Mesenteric fat pad (tissue), 1 donor: ENCODE measurements at regions not wholly inside any gene's neighbourhood (a gene's known extent, or its start where the extent isn't known, plus 50 kb on each side); places are given as distances from the start of the nearest gene placed in this dataset.
"Not testable (repeated sequence)": the region's sequence is repeated elsewhere in the genome, so short reads cannot be mapped to it uniquely, and the experiment has no call there.

Source experiments
- DNase-seq: peaks from one replicate; pipeline ENCODE4 v3.0.0-alpha.2; 2020; ENCODE audit warnings: low spot score
- donor health status: DM: yes; HTN: yes; CAD: no.

DNA sequence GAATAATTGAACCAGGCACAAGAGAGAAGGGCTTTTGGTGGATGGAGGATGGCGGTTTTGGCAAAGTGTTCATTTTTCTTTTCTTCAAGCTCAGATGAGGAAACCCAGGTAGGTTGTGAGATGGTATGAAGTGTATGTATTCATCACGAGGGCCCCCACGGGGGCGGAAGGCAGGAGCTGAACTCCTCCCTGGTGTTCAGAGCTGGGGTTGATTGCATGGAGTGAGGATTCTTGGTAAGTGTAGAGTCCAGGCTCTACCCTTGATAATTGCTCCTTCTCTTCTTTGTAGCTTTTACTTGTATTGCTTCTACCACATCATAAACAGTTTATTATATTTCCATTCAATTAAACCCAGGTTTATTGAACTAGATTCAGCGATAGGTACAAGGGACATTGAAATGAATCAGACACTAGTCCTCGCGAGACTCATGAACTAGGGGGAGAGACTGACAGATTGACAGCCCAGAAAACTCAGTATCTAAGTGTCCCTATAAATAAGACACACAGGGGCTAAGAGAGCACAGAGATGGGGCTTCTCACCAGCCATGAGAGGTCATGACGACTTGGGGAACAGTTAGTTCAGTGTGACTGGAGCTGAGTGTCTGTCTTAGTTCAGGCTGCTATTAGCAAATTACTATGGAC lies 116.7 kb upstream of the KLF4 start:
- DNase-seq: no peak

DNA sequence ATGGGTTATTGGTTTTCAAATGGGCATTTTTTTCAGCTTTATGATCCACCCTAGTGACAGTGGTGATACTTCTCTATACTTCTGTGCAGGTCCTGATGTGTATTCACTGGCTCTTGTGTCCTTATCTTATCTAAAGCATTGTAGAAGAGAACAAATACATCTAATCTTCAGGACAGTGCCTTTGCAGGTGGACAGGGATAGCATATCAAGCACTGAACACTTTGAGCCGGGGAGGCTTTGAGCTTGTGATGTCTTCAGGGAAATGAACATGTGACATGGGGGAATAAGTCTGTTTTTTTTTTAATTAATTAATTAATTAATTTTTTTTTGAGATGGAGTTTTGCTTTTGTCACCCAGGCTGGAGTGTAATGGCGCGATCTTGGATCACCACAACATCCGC lies 115.5 kb upstream of the KLF4 start:
- DNase-seq: no peak

DNA sequence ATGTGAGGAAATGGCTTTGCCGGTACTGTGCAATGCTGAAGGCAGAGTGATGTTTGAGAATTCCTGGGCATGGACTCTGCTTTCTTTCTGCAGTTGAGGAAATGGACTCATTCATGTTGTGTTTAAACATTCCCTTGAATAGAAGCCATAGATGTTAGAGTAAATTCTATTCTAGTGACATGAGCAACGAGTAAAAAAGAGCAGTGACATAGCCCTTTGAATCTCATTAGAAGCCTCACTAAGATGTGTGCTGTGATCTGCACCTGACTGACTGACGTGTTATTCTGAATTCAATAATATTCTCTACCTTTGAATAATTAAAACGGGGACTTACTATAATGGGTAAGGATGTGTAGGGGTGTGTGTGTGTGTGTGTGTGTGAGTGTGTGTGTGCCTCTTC lies 113.7 kb upstream of the KLF4 start:
- no peak for DNase-seq

DNA sequence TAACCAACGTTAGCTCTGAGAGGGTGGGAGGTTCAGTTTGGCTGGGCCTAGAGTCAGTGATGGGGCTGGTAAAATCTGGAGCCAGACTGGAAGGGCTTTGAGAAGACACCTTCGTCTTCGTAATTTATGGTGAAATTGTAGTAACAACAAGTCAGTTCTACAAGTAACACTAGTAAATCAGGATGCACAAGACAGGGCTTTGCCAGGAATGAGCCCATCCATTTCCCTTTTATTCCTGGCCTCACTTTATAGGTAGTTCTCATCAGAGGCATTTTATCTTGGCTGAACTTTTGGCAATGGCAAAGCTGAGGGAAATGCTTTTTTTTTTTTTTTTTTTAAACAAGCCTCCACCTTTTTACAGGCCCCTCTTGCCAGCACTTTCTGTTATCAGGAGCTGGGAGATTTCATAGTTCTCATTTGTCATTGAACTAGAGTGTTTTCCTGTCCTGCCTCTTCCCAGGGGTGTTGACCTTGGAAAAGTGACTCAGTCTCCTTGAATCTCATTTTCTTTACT lies 110.5 kb upstream of the KLF4 start:
- DNase-seq: no peak

DNA sequence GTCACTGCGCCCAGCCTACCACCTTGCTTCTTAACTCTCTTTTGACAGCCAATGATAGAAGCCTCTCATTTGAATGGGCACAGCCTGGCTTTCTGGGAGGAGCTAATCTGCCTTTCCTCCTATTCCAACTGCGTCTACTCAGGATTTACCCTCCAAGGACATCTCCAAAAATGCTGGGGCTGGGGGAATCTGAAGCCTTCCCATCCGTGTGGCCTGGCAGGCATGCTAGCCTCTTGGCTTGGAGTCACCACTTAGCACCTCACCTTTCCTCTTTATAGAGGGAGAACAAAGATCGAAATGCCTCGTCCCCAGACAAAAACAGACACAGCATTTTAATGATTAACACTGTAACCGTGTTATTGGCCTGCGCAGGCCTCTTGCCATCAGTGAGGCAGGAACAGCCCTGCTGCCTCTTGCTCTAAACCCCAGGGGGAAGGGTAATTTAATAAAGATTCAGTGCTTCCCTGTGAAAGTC lies 108.2 kb upstream of the KLF4 start:
- DNase-seq: no peak

DNA sequence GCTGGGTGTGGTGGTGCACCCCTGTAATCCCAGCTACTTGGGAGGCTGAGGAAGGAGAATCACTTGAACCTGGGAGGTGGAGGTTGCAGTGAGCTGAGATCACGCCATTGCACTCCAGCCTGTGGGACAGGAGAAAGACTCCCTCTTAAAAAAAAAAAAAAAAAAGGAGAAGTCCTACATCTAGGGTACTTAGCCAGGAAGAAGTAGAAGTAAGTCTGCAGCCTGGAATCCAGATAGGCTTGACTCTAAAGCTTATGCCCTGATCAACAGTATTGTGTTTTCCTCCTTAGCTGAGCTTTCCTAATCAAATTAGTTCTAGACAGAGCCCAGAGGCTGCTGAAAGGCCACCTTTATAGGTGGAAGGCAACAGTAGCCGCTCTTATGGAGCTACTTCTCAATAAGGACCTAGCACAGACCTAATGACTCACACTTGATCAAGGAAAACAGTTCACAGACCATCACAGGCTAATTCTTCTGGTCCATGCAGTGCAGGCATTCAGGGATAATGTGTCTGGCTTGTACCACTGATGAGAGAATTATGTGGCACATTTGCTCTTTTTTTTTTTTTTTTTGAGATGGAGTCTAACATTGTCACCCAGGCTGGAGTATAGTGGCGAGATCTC lies 105.5 kb upstream of the KLF4 start:
- no peak for DNase-seq

DNA sequence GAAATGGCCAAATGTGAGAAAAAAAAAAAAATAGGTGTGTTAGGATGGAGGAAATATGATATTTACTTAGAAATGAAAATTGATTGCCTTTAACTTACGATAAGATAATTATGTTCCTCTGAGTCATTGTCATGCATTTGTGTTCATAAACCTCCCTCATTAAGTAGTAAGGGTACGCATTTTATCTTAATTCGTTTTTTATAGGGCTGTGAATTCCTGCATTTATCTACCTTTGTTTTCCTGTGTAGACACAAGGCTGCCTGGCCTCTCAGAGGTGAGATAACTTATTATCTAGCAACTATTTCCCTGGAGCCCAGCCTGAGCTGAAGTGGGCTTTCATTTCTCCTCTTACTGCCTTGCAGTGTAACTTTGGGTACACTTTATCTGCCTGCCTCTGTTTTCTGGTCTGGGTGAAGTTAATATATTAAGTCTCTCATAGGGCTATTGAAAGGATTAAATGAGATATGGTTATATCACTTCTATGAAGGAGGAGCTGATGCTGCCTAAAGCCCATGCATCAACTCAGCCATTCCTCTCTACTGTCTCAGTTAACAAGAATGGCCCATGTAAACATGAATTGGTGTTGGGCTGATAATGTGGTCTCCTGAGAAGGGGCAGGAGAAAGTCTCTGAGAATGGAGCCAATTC lies 103.8 kb upstream of the KLF4 start:
- no peak for DNase-seq

DNA sequence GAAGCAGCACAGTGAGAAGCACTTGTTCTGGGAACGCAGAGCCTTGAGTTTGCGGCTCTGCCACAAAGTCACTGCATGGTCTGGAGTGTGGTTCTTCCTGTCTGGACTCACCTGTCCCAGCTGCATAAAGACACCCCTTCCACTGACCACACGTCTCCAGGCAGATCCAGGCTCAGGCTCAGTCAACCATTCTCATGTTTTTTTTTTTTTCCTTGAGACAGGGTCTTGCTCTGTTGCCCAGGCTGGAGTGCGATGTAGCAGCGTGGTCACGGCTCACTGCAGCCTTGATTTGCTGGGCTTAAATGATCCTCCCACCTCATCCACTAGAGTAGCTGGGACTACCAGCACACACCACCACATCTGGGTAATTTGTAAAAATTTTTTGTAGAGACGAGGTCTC lies 102.9 kb upstream of the KLF4 start:
- no peak for DNase-seq

DNA sequence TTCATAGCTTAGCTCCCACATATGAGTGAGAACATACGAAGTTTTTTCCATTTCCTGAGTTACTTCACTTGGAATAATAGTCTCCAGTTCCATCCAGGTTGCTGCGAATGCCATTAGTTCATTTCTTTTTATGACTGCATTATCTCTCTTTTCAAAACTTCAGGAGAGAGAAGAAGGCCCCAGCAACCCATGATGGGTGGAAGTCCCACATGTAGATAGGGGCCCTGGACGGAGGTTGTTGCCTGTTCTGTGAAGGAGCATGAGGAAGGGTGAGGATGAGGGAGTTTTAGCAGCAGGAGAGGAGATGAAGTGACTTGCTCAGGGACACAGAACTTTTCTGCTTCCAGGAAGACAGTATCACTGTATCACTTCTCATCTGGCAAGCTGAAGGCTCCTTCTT lies 102.2 kb upstream of the KLF4 start:
- no peak for DNase-seq

DNA sequence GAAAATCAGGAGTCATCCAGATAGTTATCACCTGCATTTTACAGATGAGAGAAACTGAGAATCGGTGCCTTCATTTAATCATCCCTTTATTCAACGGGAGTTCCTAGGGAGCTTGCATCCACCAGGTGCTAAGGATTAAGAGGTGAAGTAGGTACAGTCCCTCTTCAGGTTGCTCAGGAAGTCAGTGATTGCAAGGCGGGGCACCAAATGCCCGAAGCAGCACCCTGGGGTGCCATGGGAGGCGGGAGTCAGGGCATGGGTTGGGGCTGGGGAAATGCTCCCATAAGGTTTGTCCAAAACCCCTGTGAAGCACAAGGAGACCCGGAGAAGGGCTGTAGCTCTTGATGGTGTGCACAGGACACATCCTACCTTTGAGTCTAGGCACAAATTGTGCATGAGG lies 98.8 kb upstream of the KLF4 start:
- no peak for DNase-seq

DNA sequence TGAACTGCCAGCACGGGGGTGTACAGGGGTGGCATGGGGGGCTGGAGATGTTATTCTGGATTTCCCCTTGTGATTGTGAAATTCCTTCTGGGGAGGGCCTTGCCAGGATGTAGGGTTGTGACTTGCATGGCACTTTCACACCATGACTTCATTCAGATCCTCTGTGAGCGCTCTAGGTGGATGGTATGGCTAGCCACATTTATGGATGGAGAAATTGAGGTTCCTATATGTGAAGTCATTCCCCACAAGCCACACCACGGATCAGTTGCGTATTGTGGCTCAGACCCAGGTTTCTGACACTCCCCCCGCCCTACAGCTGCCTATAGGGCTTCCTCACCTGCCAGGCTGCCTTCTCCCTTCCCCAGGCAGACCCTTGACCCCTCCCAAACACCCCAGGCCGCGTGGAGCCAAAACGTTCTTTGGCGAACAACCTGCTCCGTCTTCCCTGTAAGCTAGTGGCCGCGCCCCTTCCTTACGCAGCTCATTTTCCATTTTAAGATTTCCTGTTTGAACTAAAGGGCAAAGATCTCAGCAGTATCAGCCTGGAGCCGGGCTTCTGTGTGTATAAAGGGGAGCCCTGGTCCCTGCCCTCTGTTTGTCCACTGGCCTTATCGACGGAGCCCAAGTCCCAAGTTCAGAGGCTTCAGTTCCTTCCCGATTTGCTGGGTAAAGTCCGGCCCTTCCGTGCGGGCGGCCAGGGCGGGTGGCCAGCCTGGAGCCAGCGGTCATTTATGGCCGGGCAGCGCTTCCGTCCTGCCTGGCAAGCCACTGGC lies 97.8 kb upstream of the KLF4 start:
- no peak for DNase-seq

DNA sequence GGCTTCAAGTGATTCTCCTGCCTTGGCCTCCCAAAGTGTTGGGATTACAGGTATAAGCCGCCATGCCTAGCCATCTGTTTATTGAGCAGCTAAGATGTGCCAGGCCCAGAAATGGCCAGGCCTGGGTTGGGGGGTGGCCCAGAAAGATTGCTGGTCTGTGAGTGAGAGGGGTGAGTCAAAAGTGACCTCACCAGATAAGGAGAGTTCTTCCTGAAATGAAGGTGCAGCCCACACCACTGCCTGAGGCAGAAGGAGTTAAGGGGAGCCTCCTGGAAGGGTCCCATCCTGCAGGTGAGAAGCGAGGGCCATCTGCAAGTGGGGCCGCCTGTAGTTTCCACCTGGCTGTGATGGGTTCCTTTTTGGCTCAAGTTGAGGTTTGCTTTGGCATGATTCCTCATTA lies 96.9 kb upstream of the KLF4 start:
- DNase-seq: no peak

DNA sequence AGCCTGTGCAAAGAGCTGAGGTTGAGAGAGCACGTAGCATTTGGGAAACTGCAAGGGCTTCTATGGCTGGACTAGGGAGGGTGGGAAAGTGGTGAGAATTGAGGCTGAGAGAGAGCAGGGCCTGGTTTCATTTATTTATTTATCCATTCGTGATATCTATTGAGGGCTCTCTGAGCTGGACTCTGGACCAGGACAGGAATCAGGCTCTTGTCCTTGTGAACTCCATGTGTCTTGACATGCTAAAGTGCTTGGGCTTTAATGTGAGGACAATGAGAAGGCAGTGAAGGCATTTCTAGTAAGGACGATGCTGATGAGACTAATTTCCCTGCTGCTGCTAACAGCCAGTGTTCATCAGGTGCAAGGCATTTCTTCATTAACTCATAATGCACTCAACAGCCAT lies 95.9 kb upstream of the KLF4 start:
- DNase-seq: no peak

DNA sequence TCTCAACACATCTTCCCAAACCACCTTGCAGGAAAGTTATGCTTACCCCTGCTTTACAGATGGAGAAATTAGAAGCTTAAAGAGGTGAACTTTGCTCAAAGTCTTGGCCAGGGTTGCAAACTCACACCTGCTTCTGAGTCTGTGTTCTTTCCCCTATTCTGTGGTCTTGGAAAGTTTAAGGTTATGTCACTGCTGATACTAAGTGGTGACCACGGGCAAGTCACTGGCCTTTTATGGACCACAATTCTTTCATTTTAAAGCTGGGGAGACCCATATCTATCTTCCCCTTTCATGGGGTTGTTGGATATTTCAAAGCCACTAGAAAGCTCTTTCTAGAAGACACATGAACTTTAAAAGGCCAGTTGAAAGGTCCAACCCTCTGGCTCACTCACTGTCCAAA lies 95.4 kb upstream of the KLF4 start:
- DNase-seq: no peak

DNA sequence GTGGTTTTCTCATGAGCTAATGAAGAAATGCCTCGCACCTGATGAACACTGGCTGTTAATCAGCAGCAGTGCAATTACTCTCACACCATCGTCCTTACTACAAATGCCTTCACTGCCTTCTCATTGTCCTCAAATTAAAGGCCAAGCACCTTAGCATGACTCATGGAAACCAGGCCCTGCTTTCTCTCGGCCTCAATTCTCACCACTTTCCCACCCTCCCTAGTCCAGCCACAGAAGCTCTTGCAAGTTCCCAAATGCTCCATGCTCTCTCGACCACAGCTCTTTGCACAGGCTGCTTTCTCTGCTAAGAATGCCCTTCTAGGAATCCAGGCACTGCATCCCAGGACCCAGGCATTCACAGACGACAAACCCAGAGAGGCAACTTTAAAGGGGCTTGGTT lies 94.6 kb upstream of the KLF4 start:
- DNase-seq: no peak

DNA sequence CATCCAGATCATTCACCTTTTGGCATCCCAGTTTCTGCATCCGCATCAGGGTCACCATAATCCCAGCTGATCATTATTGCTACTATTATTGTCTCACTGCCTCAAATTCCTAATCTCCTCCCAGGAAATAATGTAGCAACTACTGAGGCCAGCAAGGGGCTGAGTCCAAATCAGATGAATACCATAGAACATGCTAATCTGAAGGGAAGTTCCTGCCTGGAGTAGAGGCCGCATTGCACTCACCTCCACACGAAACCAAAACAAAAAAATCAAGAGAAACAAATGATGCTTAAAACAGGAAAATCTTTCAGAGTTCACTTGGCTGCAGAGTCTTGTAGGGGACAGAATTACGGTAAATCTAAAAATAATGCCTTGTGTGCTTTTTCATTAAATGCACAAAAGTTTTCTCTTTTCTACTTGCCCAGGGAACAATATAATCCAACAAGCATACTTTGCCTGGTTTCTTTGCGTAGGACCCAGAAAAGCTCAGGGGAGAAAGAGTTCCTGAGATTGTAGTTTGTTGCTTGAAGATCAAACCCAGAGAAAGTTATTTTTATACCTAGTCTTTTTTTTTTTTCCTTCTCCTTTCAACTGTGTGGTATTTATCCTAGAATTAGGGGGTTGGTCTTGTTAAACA lies 87.7 kb upstream of the KLF4 start:
- DNase-seq: no peak

DNA sequence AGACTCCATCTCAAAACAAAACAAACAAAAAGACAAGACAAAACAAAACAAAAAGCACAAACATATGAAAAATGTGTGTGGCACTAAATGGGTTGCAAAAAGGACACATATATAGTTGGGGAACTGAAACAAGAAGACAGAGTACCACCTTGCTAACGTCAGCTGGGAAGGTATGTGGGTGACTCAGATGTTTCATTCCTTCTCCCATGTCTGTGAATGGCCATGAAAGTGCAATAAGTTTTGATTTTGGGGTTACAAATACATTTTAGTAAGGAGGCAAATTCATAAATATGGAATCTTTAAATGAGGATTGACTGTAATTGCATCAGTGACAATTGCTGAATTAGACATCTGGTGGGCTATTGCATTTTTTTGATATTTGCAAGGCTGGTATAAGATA lies 81.6 kb upstream of the KLF4 start:
- no peak for DNase-seq

DNA sequence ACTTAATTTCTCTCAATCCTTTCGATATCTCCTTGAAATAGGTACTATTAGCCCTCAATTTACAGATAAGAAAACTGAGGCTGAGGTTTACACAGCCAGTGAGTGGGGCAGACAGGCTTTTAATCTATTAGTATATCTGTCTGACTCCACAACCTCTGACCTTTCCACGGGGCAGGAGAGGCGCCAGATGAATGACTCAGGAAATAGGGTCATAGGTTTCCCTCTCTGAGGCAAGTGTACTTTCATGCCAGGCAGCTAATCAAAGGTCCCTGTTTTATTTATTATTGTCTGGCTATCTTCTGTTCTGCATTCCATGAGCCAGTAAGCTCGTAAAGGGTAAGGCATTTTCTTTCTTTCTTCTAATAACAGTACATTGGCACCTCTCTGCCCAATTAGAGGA lies 79.6 kb upstream of the KLF4 start:
- no peak for DNase-seq

DNA sequence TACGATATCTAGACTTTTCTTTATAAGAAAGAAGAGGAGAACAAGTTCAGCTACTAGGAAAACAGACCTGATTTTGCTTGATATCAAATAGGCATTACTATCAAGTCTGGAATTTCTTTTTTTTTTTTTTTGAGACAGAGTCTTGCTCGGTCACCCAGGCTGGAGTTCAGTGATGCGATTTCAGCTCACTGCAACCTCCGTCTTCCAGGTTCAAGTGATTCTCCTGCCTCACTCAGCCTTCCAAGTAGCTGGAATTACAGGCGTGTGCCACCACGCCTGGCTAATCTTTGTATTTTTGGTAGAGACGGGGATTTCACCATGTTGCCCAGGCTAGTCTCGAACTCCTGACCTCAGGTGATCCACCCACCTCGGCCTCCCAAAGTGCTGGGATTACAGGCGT lies 78.8 kb upstream of the KLF4 start:
- DNase-seq: not testable (repeated sequence)

DNA sequence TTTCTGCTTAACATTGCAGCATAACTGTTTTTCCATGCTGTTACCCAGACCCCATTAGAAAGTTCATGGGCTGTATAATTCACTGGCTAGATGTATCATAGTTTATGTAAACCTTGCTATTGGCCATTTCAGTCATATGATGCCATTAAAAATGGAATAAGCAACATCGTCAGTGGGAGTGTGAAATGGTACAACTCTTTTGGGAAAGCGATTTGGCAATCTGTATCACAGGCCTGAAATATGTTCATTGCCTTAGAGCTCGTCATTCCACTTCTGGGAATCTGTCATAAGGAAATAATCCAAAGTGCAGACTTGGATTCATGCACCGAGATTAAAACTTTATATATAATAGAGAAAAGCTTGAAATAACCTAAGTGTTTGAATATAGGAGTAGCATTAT lies 77.9 kb upstream of the KLF4 start:
- DNase-seq: no peak

DNA sequence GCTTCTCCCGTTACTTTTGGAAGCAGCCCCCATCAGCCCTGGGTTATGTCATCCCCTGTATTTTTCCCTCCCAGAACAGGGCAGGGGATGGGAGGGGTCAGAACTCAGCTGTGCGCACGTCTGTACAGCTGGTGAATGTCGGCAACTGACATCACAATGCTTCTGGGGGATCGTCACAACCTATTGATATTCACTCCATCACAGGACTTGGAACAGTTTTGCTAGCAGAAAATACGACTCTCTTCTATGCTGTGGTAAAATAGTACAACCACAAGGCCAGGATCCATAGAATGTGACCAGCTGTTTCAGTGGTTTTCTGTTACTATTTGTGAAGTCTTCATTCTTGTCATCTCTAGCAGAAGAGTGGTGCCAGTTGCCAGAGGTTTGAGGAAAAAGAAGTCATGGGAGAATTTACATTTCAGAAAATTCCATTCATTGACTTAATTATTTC lies 77.1 kb upstream of the KLF4 start:
- DNase-seq: peak; percentile 53
